SK-N-MC (cell line): ENCODE measurements at regions not wholly inside any gene's neighbourhood (a gene's known extent, or its start where the extent isn't known, plus 50 kb on each side); places are given as distances from the start of the nearest gene placed in this dataset.

Experiments
- EZH2 ChIP-seq: fragments of 200-600 bp; sonication (generic); IDR thresholded peaks from one replicate; pipeline ENCODE4 v1.6.1; 2017; ENCODE audit warnings: antibody characterized with exemption
- POLR2AphosphoS5 ChIP-seq: IDR thresholded peaks from 2 replicates; pipeline ENCODE4 v1.6.1; 2012; ENCODE audit warnings: mild to moderate bottlenecking, low read depth, low read length, borderline replicate concordance

- TF ChIP-seq EZH2 (no peak), POLR2AphosphoS5 (no peak)
Observed at GRCh38 chr5:172575416-172575815, 65.6 kb upstream of the NEURL1B start.
